HG03442 (cell line): ENCODE measurements at regions not wholly inside any gene's neighbourhood (a gene's known extent, or its start where the extent isn't known, plus 50 kb on each side); places are given as distances from the start of the nearest gene placed in this dataset.

ENCODE experiments used
- ATAC-seq: cut with Tn5 transposase; IDR thresholded peaks from one replicate; pipeline ENCODE4 v1.9.1; 2021; ENCODE audit warnings: mild to moderate bottlenecking, moderate library complexity; ENCODE audit not compliant: unreplicated experiment

- no peak for ATAC-seq
These were observed 463.3 kb upstream of the DMAC1 start for GRCh38 chr9:8262625-8263622.

GRCh38 chr9:8261737-8262136 lies 462.2 kb upstream of the DMAC1 start:
- no peak for ATAC-seq

GRCh38 chr9:8259028-8259427 lies 459.4 kb upstream of the DMAC1 start:
- no peak for ATAC-seq

- no peak for ATAC-seq
These were observed 457.3 kb upstream of the DMAC1 start for GRCh38 chr9:8256880-8257279.

- no peak for ATAC-seq
These were observed 456.3 kb upstream of the DMAC1 start for GRCh38 chr9:8255850-8256249.

- ATAC-seq, result no peak
These were observed 455.0 kb upstream of the DMAC1 start for GRCh38 chr9:8254541-8254940.

- ATAC-seq, result no peak
These were observed 452.9 kb upstream of the DMAC1 start for GRCh38 chr9:8252445-8252844.

- no peak for ATAC-seq
These were observed 452.0 kb upstream of the DMAC1 start for GRCh38 chr9:8251566-8251965.

GRCh38 chr9:8244505-8245092 lies 445.0 kb upstream of the DMAC1 start:
- no peak for ATAC-seq

GRCh38 chr9:8241201-8241600 lies 441.6 kb upstream of the DMAC1 start:
- ATAC-seq, result no peak

GRCh38 chr9:8237096-8237495 lies 437.5 kb upstream of the DMAC1 start:
- ATAC-seq, result no peak

- ATAC-seq, result no peak
These were observed 435.9 kb upstream of the DMAC1 start for GRCh38 chr9:8235489-8235888.

GRCh38 chr9:8234316-8234715 lies 434.7 kb upstream of the DMAC1 start:
- no peak for ATAC-seq

GRCh38 chr9:8232726-8233125 lies 433.1 kb upstream of the DMAC1 start:
- no peak for ATAC-seq

- no peak for ATAC-seq
These were observed 429.6 kb upstream of the DMAC1 start for GRCh38 chr9:8229226-8229625.

GRCh38 chr9:8224381-8224801 lies 424.8 kb upstream of the DMAC1 start:
- ATAC-seq, result no peak

- no peak for ATAC-seq
These were observed 424.3 kb upstream of the DMAC1 start for GRCh38 chr9:8223861-8224260.

- no peak for ATAC-seq
These were observed 421.9 kb upstream of the DMAC1 start for GRCh38 chr9:8221462-8221861.

- no peak for ATAC-seq
These were observed 408.9 kb upstream of the DMAC1 start for GRCh38 chr9:8208465-8208864.

GRCh38 chr9:8207596-8207995 lies 408.0 kb upstream of the DMAC1 start:
- no peak for ATAC-seq

- ATAC-seq, result no peak
These were observed 407.1 kb upstream of the DMAC1 start for GRCh38 chr9:8206720-8207119.

- ATAC-seq, result no peak
These were observed 406.0 kb upstream of the DMAC1 start for GRCh38 chr9:8205576-8205975.
